ENCODE measurements at regions not wholly inside any gene's neighbourhood (a gene's known extent, or its start where the extent isn't known, plus 50 kb on each side); places are given as distances from the start of the nearest gene placed in this dataset.

DNA sequence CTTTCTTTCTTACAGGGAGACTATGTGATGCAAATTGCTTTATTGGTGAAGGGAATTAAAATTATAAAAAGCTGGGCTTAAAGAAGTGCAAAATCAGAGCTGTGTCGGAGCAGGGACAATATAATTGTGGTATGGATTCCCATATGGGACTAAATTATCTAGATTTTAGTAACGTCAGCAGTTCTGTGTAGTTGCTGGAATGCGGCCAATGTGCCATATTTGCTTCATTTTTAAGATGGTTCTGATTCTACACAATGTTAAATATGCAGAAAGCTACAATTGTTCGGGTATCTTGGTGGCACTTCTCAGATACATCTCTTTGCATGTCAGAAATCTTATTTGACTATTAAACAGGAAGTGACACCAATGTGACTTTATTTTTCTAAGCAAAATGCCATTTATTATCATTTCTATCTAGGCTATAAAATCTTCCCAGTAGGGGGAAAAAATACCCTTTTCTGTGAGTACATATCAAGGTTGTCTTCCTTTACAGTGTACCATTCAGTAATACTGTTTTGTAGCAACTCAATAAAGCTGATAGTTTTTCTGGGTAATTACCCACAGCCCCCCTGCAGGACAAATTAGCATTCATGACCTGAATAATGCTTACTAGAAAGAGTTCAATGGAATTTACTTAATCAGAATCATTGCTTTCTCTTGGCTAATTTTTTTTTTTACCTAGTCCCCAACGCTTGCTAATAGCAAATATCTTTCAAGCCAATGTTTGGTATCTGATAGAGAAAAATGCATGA is 288.3 kb upstream of the ADGRL2 start:
- Histone ChIP-seq H4K91ac (ENCODE audit: low read length) (no peak overlapping the region), H3K14ac (ENCODE audit: low read length in 2 of 2) (no peak overlapping the region), H2BK15ac (ENCODE audit: low read depth, poor library complexity, severe bottlenecking) (no peak overlapping the region), H3K4ac (ENCODE audit: low read depth in 1 of 2, low read length in 2 of 2) (no peak overlapping the region), H3K27ac (ENCODE audit: low read length, poor library complexity, severe bottlenecking) (no peak overlapping the region), H4K8ac (ENCODE audit: low read length) (no peak overlapping the region), H3K9ac (ENCODE audit: low read length) (no peak overlapping the region), H2BK5ac (ENCODE audit: low read depth, low read length, poor library complexity, severe bottlenecking) (no peak overlapping the region), H3K4me2 (ENCODE audit: low read length, poor library complexity, severe bottlenecking) (no peak overlapping the region), H3K79me1 (replicated peaks; ENCODE audit: low read length, poor library complexity, severe bottlenecking) (no peaks in the 10 kb centered on the region), H3K27me3 (ENCODE audit: control insufficient read depth in 1 of 2, insufficient read depth in 1 of 2, low read length in 2 of 2) (no peaks in the 10 kb centered on the region), H3K4me1 (ENCODE audit: control insufficient read depth, insufficient read depth, low read depth, low read length) (peaks cover 1% of the 10 kb centered on the region), H3K23ac (ENCODE audit: low read length in 2 of 2) (no peak overlapping the region), H2BK12ac (ENCODE audit: low read length in 2 of 2) (no peak overlapping the region), H3K4me3 (ENCODE audit: insufficient read depth in 1 of 2, low read depth in 1 of 2, low read length in 2 of 2) (no peak overlapping the region), H2AK5ac (ENCODE audit: low read length, severe bottlenecking) (no peak overlapping the region), H2BK120ac (ENCODE audit: low read depth, low read length) (no peak overlapping the region), H2AFZ (ENCODE audit: low read depth, low read length) (no peak overlapping the region), H3K18ac (ENCODE audit: low read depth in 1 of 2, low read length in 2 of 2) (no peak overlapping the region), H3K9me3 (ENCODE audit: control insufficient read depth, low read length) (no peaks in the 10 kb centered on the region), H3K36me3 (ENCODE audit: control insufficient read depth in 1 of 2, insufficient read depth in 2 of 2, low read depth in 1 of 2, low read length in 2 of 2) (no peaks in the 10 kb centered on the region)
- DNase-seq: no peak
- WGBS: 96% methylated on average over 3 of the region's 5 CpGs

DNA sequence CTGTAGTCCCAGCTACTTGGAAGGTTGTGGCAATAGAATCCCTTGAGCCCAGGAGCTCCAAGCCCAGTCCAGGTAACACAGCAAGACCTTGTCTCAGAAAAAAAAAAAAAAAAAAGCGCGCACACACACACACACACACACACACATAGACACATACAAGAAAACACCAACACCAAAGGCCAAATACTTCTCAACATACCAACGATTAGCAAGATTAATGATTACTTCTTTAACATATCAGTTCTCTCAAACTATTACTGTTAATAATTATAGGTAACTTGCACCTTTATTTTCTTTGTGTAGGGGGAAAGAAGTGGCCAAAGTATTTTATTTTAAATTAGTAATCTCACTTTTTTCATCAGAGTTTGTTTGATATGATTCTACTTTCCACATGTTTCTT is 289.5 kb upstream of the ADGRL2 start:
- Histone ChIP-seq H3K18ac (ENCODE audit: low read depth in 1 of 2, low read length in 2 of 2) (no peak overlapping the region), H3K27me3 (ENCODE audit: control insufficient read depth in 1 of 2, insufficient read depth in 1 of 2, low read length in 2 of 2) (no peaks in the 10 kb centered on the region), H3K4me2 (ENCODE audit: low read length, poor library complexity, severe bottlenecking) (no peak overlapping the region), H3K4me1 (ENCODE audit: control insufficient read depth, insufficient read depth, low read depth, low read length) (peaks cover 1% of the 10 kb centered on the region), H3K9me3 (ENCODE audit: control insufficient read depth, low read length) (no peaks in the 10 kb centered on the region), H3K14ac (ENCODE audit: low read length in 2 of 2) (no peak overlapping the region), H2BK5ac (ENCODE audit: low read depth, low read length, poor library complexity, severe bottlenecking) (no peak overlapping the region), H3K23ac (ENCODE audit: low read length in 2 of 2) (no peak overlapping the region), H4K91ac (ENCODE audit: low read length) (no peak overlapping the region), H2BK15ac (ENCODE audit: low read depth, poor library complexity, severe bottlenecking) (no peak overlapping the region), H3K4me3 (ENCODE audit: insufficient read depth in 1 of 2, low read depth in 1 of 2, low read length in 2 of 2) (no peak overlapping the region), H3K36me3 (ENCODE audit: control insufficient read depth in 1 of 2, insufficient read depth in 2 of 2, low read depth in 1 of 2, low read length in 2 of 2) (no peaks in the 10 kb centered on the region), H3K9ac (ENCODE audit: low read length) (no peak overlapping the region), H2AK5ac (ENCODE audit: low read length, severe bottlenecking) (no peak overlapping the region), H2BK120ac (ENCODE audit: low read depth, low read length) (no peak overlapping the region), H3K79me1 (replicated peaks; ENCODE audit: low read length, poor library complexity, severe bottlenecking) (no peaks in the 10 kb centered on the region), H3K4ac (ENCODE audit: low read depth in 1 of 2, low read length in 2 of 2) (no peak overlapping the region), H3K27ac (ENCODE audit: low read length, poor library complexity, severe bottlenecking) (no peak overlapping the region), H2AFZ (ENCODE audit: low read depth, low read length) (no peak overlapping the region), H4K8ac (ENCODE audit: low read length) (no peak overlapping the region), H2BK12ac (ENCODE audit: low read length in 2 of 2) (no peak overlapping the region)
- no peak for DNase-seq
- no CpG with 5 or more reads among the region's 3 CpGs for WGBS

DNA sequence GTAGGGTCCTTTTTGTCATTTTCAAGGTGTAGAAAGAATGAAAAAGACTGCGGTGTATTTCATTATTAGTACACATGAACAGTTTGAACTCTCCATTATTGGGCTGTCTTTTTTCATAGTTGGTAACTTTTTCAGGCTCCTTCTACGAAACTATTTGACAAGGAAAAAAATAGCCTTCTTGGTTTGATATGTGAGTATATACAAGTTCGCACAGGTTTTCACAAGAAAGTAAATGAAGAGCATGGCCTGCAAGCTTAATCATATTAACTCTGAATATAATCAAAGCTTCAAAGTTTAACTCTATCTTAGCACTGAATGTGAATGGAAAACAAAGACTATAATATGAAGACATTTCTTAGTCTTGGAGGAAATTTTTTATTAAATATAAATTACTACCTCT is 290.0 kb upstream of the ADGRL2 start:
- Histone ChIP-seq H2BK12ac (ENCODE audit: low read length in 2 of 2) (no peak overlapping the region), H3K9me3 (ENCODE audit: control insufficient read depth, low read length) (no peaks in the 10 kb centered on the region), H2BK15ac (ENCODE audit: low read depth, poor library complexity, severe bottlenecking) (no peak overlapping the region), H2BK5ac (ENCODE audit: low read depth, low read length, poor library complexity, severe bottlenecking) (no peak overlapping the region), H3K14ac (ENCODE audit: low read length in 2 of 2) (no peak overlapping the region), H3K4ac (ENCODE audit: low read depth in 1 of 2, low read length in 2 of 2) (no peak overlapping the region), H3K79me1 (replicated peaks; ENCODE audit: low read length, poor library complexity, severe bottlenecking) (no peaks in the 10 kb centered on the region), H3K4me1 (ENCODE audit: control insufficient read depth, insufficient read depth, low read depth, low read length) (peaks cover 1% of the 10 kb centered on the region), H2AK5ac (ENCODE audit: low read length, severe bottlenecking) (no peak overlapping the region), H3K9ac (ENCODE audit: low read length) (no peak overlapping the region), H3K27ac (ENCODE audit: low read length, poor library complexity, severe bottlenecking) (no peak overlapping the region), H3K4me2 (ENCODE audit: low read length, poor library complexity, severe bottlenecking) (no peak overlapping the region), H2AFZ (ENCODE audit: low read depth, low read length) (no peak overlapping the region), H4K8ac (ENCODE audit: low read length) (no peak overlapping the region), H3K23ac (ENCODE audit: low read length in 2 of 2) (no peak overlapping the region), H2BK120ac (ENCODE audit: low read depth, low read length) (no peak overlapping the region), H3K27me3 (ENCODE audit: control insufficient read depth in 1 of 2, insufficient read depth in 1 of 2, low read length in 2 of 2) (no peaks in the 10 kb centered on the region), H3K18ac (ENCODE audit: low read depth in 1 of 2, low read length in 2 of 2) (no peak overlapping the region), H3K4me3 (ENCODE audit: insufficient read depth in 1 of 2, low read depth in 1 of 2, low read length in 2 of 2) (no peak overlapping the region), H3K36me3 (ENCODE audit: control insufficient read depth in 1 of 2, insufficient read depth in 2 of 2, low read depth in 1 of 2, low read length in 2 of 2) (no peaks in the 10 kb centered on the region), H4K91ac (ENCODE audit: low read length) (no peak overlapping the region)
- 100% methylated on average over 2 of the region's 3 CpGs for WGBS
- DNase-seq: no peak

DNA sequence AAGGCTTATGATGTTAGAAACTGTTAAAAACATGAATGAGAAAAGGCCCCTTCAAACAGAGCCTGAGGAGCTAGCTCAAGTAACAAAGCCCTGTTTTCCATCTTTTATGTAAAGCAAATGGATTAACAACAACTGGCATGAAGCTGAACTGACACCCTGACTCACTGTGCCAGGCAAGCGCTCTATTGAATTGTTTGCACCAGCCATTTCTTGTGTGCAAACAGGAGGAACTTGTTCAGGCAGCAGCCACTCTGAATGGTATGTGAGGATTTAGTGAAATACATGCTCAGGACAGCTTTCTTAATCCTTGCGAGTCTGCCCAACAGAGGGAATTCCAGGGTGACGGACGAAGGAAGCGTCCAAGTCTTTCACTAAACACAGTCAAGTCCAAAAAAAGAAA is 291.1 kb upstream of the ADGRL2 start:
- Histone ChIP-seq H4K91ac (ENCODE audit: low read length) (no peak overlapping the region), H2BK120ac (ENCODE audit: low read depth, low read length) (no peak overlapping the region), H3K4ac (ENCODE audit: low read depth in 1 of 2, low read length in 2 of 2) (peak overlapping the region in 1 of 2 experiments; percentile 26), H3K14ac (ENCODE audit: low read length in 2 of 2) (peak overlapping the region in 1 of 2 experiments; percentile 71), H3K36me3 (ENCODE audit: control insufficient read depth in 1 of 2, insufficient read depth in 2 of 2, low read depth in 1 of 2, low read length in 2 of 2) (no peaks in the 10 kb centered on the region), H2BK5ac (ENCODE audit: low read depth, low read length, poor library complexity, severe bottlenecking) (no peak overlapping the region), H2BK15ac (ENCODE audit: low read depth, poor library complexity, severe bottlenecking) (no peak overlapping the region), H2AFZ (ENCODE audit: low read depth, low read length) (no peak overlapping the region), H3K79me1 (replicated peaks; ENCODE audit: low read length, poor library complexity, severe bottlenecking) (no peaks in the 10 kb centered on the region), H3K9me3 (ENCODE audit: control insufficient read depth, low read length) (no peaks in the 10 kb centered on the region), H2AK5ac (ENCODE audit: low read length, severe bottlenecking) (no peak overlapping the region), H3K4me1 (ENCODE audit: control insufficient read depth, insufficient read depth, low read depth, low read length) (peaks cover 1% of the 10 kb centered on the region), H4K8ac (ENCODE audit: low read length) (no peak overlapping the region), H3K4me2 (ENCODE audit: low read length, poor library complexity, severe bottlenecking) (no peak overlapping the region), H3K9ac (ENCODE audit: low read length) (no peak overlapping the region), H3K27ac (ENCODE audit: low read length, poor library complexity, severe bottlenecking) (no peak overlapping the region), H3K18ac (ENCODE audit: low read depth in 1 of 2, low read length in 2 of 2) (no peak overlapping the region), H3K23ac (ENCODE audit: low read length in 2 of 2) (no peak overlapping the region), H2BK12ac (ENCODE audit: low read length in 2 of 2) (peak overlapping the region in 1 of 2 experiments; percentile 25), H3K27me3 (ENCODE audit: control insufficient read depth in 1 of 2, insufficient read depth in 1 of 2, low read length in 2 of 2) (no peaks in the 10 kb centered on the region), H3K4me3 (ENCODE audit: insufficient read depth in 1 of 2, low read depth in 1 of 2, low read length in 2 of 2) (no peak overlapping the region)
- 100% methylated on average over 2 of the region's 5 CpGs for WGBS
- DNase-seq: peak; percentile 9

Data from mesenchymal stem cell (in vitro differentiated cells and primary cell).